HEK293 (cell line): ENCODE measurements at regions not wholly inside any gene's neighbourhood (a gene's known extent, or its start where the extent isn't known, plus 50 kb on each side); places are given as distances from the start of the nearest gene placed in this dataset.

Experiments used
- CTCF ChIA-PET: fragments of 350-600 bp; formaldehyde crosslinking; extraction: SDS; loops from one replicate; lab custom pipeline; 2021; ENCODE audit warnings: antibody characterized with exemption; lab: Yijun Ruan, JAX
- POLR2A ChIA-PET: fragments of 300-600 bp; formaldehyde crosslinking; extraction: SDS; loops from one replicate; lab custom pipeline; 2020; ENCODE audit warnings: antibody characterized with exemption, inconsistent platforms; lab: Yijun Ruan, JAX
- H3K27ac ChIP-seq: fragments of 200-500 bp; sonication (Bioruptor generic); 2 replicates; pipeline ENCODE4 v1.5.1; 2014; ENCODE audit warnings: low read depth, low read length, control low read depth, inconsistent platforms; ENCODE audit errors: extremely low read depth
- H3K36me3 ChIP-seq, 2 experiments: fragments of 200-500 bp in 1 of 2; sonication (Bioruptor generic) in 1 of 2; 1 replicate in 1 of 2; 2 replicates in 1 of 2; pipeline ENCODE4 v1.5.1; 2014 to 2017; ENCODE audit warnings: inconsistent platforms in 2 of 2, low read length in 2 of 2; ENCODE audit not compliant: control insufficient read depth in 2 of 2, insufficient read depth in 1 of 2
- H3K4me1 ChIP-seq: fragments of 200-500 bp; sonication (Bioruptor generic); 2 replicates; pipeline ENCODE4 v1.5.1; 2014; ENCODE audit warnings: mild to moderate bottlenecking, low read length, inconsistent platforms; ENCODE audit not compliant: control insufficient read depth, insufficient read depth
- H3K4me3 ChIP-seq: 2 replicates; pipeline ENCODE4 v1.5.1; 2011; ENCODE audit warnings: low read depth, mild to moderate bottlenecking, control low read depth, low read length, moderate library complexity
- H3K9me3 ChIP-seq: fragments of 200-500 bp; sonication (Bioruptor generic); 2 replicates; pipeline ENCODE4 v1.5.1; 2014; ENCODE audit warnings: low read depth, low read length, inconsistent platforms; ENCODE audit not compliant: control insufficient read depth, insufficient read depth
- KLF10 ChIP-seq: fragments of 450-650 bp; IDR thresholded peaks from 2 replicates; pipeline ENCODE4 v1.5.1; 2018; ENCODE audit warnings: missing biosample characterization, mild to moderate bottlenecking, missing genetic modification characterization
- TCF7L2 ChIP-seq: IDR thresholded peaks from 2 replicates; pipeline ENCODE4 v1.6.1; 2011; ENCODE audit warnings: low read depth, mild to moderate bottlenecking, inconsistent platforms, low read length, moderate library complexity, borderline replicate concordance
- ZNF214 ChIP-seq: fragments of 450-650 bp; formaldehyde crosslinking; IDR thresholded peaks from 2 replicates; pipeline ENCODE4 v1.5.1; 2017; ENCODE audit warnings: missing biosample characterization, mild to moderate bottlenecking, missing genetic modification characterization, borderline replicate concordance
- ZNF266 ChIP-seq: fragments of 450-650 bp; formaldehyde crosslinking; IDR thresholded peaks from 2 replicates; pipeline ENCODE4 v1.5.1; 2016; ENCODE audit warnings: missing biosample characterization, missing genetic modification characterization, low read depth
- ZNF292 ChIP-seq: fragments of 450-650 bp; formaldehyde crosslinking; IDR thresholded peaks from 2 replicates; pipeline ENCODE4 v1.5.1; 2016; ENCODE audit warnings: low read depth, missing biosample characterization, missing genetic modification characterization, borderline replicate concordance
- ZNF37A ChIP-seq: fragments of 450-650 bp; IDR thresholded peaks from 2 replicates; pipeline ENCODE4 v1.5.1; 2018; ENCODE audit warnings: missing biosample characterization, missing genetic modification characterization
- ZNF514 ChIP-seq: fragments of 450-650 bp; formaldehyde crosslinking; IDR thresholded peaks from 2 replicates; pipeline ENCODE4 v1.5.1; 2016; ENCODE audit warnings: missing biosample characterization, missing genetic modification characterization
- ZNF560 ChIP-seq: fragments of 450-650 bp; formaldehyde crosslinking; IDR thresholded peaks from 2 replicates; pipeline ENCODE4 v1.5.1; 2017; ENCODE audit warnings: missing biosample characterization, missing genetic modification characterization, borderline replicate concordance
- ZNF585B ChIP-seq: fragments of 450-650 bp; formaldehyde crosslinking; IDR thresholded peaks from 2 replicates; pipeline ENCODE4 v1.5.1; 2016; ENCODE audit warnings: missing biosample characterization, missing genetic modification characterization
- ZNF596 ChIP-seq: fragments of 450-650 bp; IDR thresholded peaks from 2 replicates; pipeline ENCODE4 v1.5.0; 2018; ENCODE audit warnings: missing biosample characterization, mild to moderate bottlenecking, missing genetic modification characterization, moderate library complexity
- ZNF707 ChIP-seq: fragments of 450-650 bp; formaldehyde crosslinking; IDR thresholded peaks from 2 replicates; pipeline ENCODE4 v1.5.1; 2016; ENCODE audit warnings: missing biosample characterization, missing genetic modification characterization
- ZNF76 ChIP-seq: fragments of 450-650 bp; formaldehyde crosslinking; IDR thresholded peaks from 2 replicates; pipeline ENCODE4; 2016; ENCODE audit warnings: low read depth, missing biosample characterization, missing genetic modification characterization, borderline replicate concordance
- ZNF830 ChIP-seq: fragments of 450-650 bp; IDR thresholded peaks from 2 replicates; pipeline ENCODE4 v1.5.0; 2018; ENCODE audit warnings: missing biosample characterization, missing genetic modification characterization, low read depth, mild to moderate bottlenecking, moderate library complexity
- TF ChIP-seq, protein P1 (sequence below): fragments of 450-650 bp; formaldehyde crosslinking; IDR thresholded peaks from 2 replicates; pipeline ENCODE4 v1.5.1; 2017; ENCODE audit warnings: missing biosample characterization, missing genetic modification characterization
- TF ChIP-seq, protein P2 (sequence below): fragments of 450-650 bp; formaldehyde crosslinking; conservative IDR thresholded peaks from 2 replicates; pipeline ENCODE4 v1.5.1; 2016; ENCODE audit warnings: low read depth, missing biosample characterization, missing genetic modification characterization
- TF ChIP-seq, protein P3 (sequence below): fragments of 450-650 bp; formaldehyde crosslinking; IDR thresholded peaks from 2 replicates; pipeline ENCODE4 v1.5.1; 2016; ENCODE audit warnings: missing biosample characterization, missing genetic modification characterization
- TF ChIP-seq, protein P4 (sequence below): fragments of 450-650 bp; formaldehyde crosslinking; IDR thresholded peaks from 2 replicates; pipeline ENCODE4 v1.5.1; 2016; ENCODE audit warnings: missing biosample characterization, missing genetic modification characterization
- TF ChIP-seq, protein P5 (sequence below): fragments of 450-650 bp; formaldehyde crosslinking; IDR thresholded peaks from 2 replicates; pipeline ENCODE4 v1.5.1; 2016; ENCODE audit warnings: missing biosample characterization, missing genetic modification characterization
- TF ChIP-seq, protein P6 (sequence below): fragments of 450-650 bp; formaldehyde crosslinking; IDR thresholded peaks from 2 replicates; pipeline ENCODE4 v1.5.0; 2017; ENCODE audit warnings: missing biosample characterization, missing genetic modification characterization, borderline replicate concordance

DNA sequence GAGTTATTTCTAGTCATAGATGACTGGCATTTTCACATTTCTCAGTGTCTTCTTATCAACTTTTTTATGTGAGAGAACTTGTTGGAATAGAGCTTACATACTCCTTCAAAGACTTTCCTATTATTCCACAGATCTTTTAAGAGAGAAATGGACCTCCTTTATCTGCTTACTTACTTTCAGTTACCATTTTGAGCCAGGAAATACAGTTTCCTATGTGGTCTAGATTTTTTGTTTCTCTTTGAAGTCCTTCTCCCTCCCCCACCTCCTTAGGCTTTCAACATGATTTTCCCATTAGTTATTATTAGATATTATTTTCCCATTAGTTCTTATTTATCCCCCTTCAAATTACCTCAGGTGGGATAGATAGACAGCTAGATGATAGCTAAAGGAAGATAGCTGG is 289.1 kb upstream of the ITGA1 start:
- H3K4me3 ChIP-seq: no peak overlapping the region
- H3K4me1 ChIP-seq: no peaks in the 10 kb centered on the region
- POLR2A ChIA-PET: no interaction called here
- H3K36me3 ChIP-seq: no peaks in the 10 kb centered on the region
- TF ChIP-seq, protein P1, sequence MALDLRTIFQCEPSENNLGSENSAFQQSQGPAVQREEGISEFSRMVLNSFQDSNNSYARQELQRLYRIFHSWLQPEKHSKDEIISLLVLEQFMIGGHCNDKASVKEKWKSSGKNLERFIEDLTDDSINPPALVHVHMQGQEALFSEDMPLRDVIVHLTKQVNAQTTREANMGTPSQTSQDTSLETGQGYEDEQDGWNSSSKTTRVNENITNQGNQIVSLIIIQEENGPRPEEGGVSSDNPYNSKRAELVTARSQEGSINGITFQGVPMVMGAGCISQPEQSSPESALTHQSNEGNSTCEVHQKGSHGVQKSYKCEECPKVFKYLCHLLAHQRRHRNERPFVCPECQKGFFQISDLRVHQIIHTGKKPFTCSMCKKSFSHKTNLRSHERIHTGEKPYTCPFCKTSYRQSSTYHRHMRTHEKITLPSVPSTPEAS: no peak
- TF ChIP-seq ZNF560 (tag by site-specific recombination): no peak
- no peak for TF ChIP-seq KLF10 (tag by site-specific recombination)
- TF ChIP-seq ZNF214 (tag by site-specific recombination): no peak
- no peak for TF ChIP-seq ZNF830 (tag by site-specific recombination)
- no peak for TF ChIP-seq ZNF514 (tag by site-specific recombination)
- no peak for TF ChIP-seq ZNF585B (tag by site-specific recombination)
- no peak for TF ChIP-seq ZNF266 (tag by site-specific recombination)
- TF ChIP-seq, protein P2, sequence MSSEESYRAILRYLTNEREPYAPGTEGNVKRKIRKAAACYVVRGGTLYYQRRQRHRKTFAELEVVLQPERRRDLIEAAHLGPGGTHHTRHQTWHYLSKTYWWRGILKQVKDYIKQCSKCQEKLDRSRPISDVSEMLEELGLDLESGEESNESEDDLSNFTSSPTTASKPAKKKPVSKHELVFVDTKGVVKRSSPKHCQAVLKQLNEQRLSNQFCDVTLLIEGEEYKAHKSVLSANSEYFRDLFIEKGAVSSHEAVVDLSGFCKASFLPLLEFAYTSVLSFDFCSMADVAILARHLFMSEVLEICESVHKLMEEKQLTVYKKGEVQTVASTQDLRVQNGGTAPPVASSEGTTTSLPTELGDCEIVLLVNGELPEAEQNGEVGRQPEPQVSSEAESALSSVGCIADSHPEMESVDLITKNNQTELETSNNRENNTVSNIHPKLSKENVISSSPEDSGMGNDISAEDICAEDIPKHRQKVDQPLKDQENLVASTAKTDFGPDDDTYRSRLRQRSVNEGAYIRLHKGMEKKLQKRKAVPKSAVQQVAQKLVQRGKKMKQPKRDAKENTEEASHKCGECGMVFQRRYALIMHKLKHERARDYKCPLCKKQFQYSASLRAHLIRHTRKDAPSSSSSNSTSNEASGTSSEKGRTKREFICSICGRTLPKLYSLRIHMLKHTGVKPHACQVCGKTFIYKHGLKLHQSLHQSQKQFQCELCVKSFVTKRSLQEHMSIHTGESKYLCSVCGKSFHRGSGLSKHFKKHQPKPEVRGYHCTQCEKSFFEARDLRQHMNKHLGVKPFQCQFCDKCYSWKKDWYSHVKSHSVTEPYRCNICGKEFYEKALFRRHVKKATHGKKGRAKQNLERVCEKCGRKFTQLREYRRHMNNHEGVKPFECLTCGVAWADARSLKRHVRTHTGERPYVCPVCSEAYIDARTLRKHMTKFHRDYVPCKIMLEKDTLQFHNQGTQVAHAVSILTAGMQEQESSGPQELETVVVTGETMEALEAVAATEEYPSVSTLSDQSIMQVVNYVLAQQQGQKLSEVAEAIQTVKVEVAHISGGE: no peak
- TF ChIP-seq, protein P3, sequence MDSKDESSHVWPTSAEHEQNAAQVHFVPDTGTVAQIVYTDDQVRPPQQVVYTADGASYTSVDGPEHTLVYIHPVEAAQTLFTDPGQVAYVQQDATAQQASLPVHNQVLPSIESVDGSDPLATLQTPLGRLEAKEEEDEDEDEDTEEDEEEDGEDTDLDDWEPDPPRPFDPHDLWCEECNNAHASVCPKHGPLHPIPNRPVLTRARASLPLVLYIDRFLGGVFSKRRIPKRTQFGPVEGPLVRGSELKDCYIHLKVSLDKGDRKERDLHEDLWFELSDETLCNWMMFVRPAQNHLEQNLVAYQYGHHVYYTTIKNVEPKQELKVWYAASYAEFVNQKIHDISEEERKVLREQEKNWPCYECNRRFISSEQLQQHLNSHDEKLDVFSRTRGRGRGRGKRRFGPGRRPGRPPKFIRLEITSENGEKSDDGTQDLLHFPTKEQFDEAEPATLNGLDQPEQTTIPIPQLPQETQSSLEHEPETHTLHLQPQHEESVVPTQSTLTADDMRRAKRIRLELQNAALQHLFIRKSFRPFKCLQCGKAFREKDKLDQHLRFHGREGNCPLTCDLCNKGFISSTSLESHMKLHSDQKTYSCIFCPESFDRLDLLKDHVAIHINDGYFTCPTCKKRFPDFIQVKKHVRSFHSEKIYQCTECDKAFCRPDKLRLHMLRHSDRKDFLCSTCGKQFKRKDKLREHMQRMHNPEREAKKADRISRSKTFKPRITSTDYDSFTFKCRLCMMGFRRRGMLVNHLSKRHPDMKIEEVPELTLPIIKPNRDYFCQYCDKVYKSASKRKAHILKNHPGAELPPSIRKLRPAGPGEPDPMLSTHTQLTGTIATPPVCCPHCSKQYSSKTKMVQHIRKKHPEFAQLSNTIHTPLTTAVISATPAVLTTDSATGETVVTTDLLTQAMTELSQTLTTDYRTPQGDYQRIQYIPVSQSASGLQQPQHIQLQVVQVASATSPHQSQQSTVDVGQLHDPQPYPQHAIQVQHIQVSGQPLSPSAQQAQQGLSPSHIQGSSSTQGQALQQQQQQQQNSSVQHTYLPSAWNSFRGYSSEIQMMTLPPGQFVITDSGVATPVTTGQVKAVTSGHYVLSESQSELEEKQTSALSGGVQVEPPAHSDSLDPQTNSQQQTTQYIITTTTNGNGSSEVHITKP: no peak
- TF ChIP-seq, protein P4, sequence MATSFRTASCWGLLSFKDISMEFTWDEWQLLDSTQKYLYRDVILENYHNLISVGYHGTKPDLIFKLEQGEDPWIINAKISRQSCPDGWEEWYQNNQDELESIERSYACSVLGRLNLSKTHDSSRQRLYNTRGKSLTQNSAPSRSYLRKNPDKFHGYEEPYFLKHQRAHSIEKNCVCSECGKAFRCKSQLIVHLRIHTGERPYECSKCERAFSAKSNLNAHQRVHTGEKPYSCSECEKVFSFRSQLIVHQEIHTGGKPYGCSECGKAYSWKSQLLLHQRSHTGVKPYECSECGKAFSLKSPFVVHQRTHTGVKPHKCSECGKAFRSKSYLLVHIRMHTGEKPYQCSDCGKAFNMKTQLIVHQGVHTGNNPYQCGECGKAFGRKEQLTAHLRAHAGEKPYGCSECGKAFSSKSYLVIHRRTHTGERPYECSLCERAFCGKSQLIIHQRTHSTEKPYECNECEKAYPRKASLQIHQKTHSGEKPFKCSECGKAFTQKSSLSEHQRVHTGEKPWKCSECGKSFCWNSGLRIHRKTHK: no peak
- TF ChIP-seq ZNF292 (tag by site-specific recombination): no peak
- no peak for TF ChIP-seq TCF7L2
- no peak for TF ChIP-seq ZNF707 (tag by site-specific recombination)
- no peak for TF ChIP-seq ZNF596
- TF ChIP-seq, protein P5, sequence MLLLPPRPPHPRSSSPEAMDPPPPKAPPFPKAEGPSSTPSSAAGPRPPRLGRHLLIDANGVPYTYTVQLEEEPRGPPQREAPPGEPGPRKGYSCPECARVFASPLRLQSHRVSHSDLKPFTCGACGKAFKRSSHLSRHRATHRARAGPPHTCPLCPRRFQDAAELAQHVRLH (tag by site-specific recombination): no peak
- TF ChIP-seq ZNF37A (tag by site-specific recombination): no peak
- TF ChIP-seq ZNF76 (tag by site-specific recombination): no peak
- TF ChIP-seq, protein P6, sequence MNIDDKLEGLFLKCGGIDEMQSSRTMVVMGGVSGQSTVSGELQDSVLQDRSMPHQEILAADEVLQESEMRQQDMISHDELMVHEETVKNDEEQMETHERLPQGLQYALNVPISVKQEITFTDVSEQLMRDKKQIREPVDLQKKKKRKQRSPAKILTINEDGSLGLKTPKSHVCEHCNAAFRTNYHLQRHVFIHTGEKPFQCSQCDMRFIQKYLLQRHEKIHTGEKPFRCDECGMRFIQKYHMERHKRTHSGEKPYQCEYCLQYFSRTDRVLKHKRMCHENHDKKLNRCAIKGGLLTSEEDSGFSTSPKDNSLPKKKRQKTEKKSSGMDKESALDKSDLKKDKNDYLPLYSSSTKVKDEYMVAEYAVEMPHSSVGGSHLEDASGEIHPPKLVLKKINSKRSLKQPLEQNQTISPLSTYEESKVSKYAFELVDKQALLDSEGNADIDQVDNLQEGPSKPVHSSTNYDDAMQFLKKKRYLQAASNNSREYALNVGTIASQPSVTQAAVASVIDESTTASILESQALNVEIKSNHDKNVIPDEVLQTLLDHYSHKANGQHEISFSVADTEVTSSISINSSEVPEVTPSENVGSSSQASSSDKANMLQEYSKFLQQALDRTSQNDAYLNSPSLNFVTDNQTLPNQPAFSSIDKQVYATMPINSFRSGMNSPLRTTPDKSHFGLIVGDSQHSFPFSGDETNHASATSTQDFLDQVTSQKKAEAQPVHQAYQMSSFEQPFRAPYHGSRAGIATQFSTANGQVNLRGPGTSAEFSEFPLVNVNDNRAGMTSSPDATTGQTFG: no peak
- TF ChIP-seq, all 188 proteins: peak for 0
- no peaks in the 10 kb centered on the region for H3K9me3 ChIP-seq
- CTCF ChIA-PET: interaction anchor here (0.5 kb wide), 1 partner anchor 512 kb away, joined by 5 read pairs; no protein-coding TSS in a partner anchor
- no peak overlapping the region for H3K27ac ChIP-seq
